ENCODE measurements at regions not wholly inside any gene's neighbourhood (a gene's known extent, or its start where the extent isn't known, plus 50 kb on each side); places are given as distances from the start of the nearest gene placed in this dataset.

- TF ChIP-seq CTCF (IDR thresholded peaks at IDR 0.05) (no peak), POLR2A (IDR thresholded peaks at IDR 0.05) (no peak)
These were observed 458.8 kb upstream of the SOX5 start for GRCh38 chr12:24408305-24408704.
